GM12864 (cell line): ENCODE measurements at regions not wholly inside any gene's neighbourhood (a gene's known extent, or its start where the extent isn't known, plus 50 kb on each side); places are given as distances from the start of the nearest gene placed in this dataset.

Source experiments
- DNase-seq: peaks from one replicate; pipeline ENCODE4 v3.0.0-alpha.2; 2011; ENCODE audit warnings: low read depth
- H3K4me3 ChIP-seq: 2 replicates; pipeline ENCODE4 v1.5.1; 2011; ENCODE audit warnings: mild to moderate bottlenecking, low read depth, low read length, control low read depth
- TF ChIP-seq, protein P1 (sequence below): IDR thresholded peaks from 2 replicates; pipeline ENCODE4 v1.5.1; 2011; ENCODE audit warnings: low read depth, mild to moderate bottlenecking, moderate library complexity, low read length, control low read depth, inconsistent platforms; ENCODE audit errors: missing control alignments

DNA sequence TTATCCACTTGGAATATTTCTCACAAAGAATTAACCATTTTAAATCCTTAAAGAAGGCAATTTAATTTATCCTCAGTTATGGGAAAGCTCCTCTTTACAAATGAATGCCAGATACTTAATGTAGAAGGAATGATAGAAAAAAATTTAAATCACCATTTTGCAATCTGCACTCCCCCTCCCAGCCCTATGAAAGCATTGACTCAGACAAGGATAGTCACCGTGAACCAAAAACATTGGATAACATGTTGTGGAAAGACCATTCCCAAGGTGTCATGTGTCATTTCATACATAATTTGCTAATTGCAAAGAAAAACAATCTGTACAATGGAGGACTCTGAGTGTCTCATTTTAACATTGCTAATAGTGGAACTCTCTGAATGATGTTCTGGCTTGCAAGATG is 421.0 kb downstream of the TXNL1 start:
- TF ChIP-seq, protein P1, sequence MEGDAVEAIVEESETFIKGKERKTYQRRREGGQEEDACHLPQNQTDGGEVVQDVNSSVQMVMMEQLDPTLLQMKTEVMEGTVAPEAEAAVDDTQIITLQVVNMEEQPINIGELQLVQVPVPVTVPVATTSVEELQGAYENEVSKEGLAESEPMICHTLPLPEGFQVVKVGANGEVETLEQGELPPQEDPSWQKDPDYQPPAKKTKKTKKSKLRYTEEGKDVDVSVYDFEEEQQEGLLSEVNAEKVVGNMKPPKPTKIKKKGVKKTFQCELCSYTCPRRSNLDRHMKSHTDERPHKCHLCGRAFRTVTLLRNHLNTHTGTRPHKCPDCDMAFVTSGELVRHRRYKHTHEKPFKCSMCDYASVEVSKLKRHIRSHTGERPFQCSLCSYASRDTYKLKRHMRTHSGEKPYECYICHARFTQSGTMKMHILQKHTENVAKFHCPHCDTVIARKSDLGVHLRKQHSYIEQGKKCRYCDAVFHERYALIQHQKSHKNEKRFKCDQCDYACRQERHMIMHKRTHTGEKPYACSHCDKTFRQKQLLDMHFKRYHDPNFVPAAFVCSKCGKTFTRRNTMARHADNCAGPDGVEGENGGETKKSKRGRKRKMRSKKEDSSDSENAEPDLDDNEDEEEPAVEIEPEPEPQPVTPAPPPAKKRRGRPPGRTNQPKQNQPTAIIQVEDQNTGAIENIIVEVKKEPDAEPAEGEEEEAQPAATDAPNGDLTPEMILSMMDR: no peak
- no peak overlapping the region for H3K4me3 ChIP-seq
- DNase-seq: no peak

DNA sequence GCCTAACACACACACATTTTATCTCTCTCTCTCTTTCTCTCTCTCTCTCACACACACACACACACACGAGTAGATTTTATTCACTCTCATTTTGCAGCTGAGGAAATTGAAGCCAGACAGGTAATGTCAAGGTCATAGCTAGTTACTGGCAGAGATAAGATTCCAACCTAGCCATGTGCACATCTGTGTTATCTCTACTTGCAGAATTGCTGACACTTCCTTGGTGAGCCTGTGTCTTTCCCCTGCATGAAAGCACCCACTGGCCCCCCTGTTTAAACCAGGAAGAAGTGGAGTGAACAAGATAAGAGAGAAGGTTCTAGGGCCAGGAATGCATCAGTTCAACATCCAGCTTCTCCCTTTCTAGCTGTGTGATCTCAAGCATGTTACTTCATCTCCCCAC is 423.7 kb downstream of the TXNL1 start:
- H3K4me3 ChIP-seq: no peak overlapping the region
- TF ChIP-seq, protein P1: no peak
- DNase-seq: no peak

DNA sequence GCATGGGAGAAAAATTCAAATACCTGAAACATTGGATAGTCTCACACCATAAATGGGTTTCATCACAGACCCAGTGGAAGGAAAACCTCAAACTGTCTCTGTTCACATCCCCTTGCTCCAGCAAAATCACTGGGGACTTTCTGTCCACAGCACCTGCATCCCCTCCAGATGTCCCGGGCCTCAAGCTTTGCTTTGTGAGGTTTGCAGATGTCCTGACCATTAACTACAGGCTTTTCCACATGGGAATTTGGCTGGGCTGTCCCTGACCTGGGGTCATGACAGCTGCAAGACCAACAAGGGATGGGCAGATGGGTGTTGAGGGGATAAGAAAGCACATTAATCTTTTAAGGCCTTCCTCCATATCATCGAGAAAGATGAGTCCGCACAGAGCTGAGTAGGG is 427.9 kb downstream of the TXNL1 start:
- DNase-seq: no peak

DNA sequence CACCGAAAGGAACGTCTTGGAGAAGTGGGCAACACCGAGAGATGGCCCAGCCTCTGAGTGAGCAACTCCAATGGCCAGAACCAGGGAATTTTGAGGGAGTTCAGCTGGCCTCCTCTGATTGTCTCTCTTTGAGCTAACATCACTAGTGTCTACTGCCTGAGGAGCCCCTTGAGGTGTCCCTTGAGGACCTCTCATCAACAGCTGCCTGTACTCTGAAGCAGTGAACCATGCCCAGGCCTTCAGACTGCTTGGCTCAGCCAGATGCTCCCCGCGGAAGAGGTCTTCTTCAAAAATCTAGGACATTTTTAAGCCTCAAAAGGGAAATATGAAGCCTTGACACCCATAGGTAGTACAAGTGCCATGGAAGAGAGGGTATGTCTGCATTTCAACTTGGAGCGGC is 430.4 kb downstream of the TXNL1 start:
- no peak for DNase-seq
- TF ChIP-seq, protein P1: no peak
- H3K4me3 ChIP-seq: no peak overlapping the region

More for the DNA sequence above, 427.9 kb downstream of the TXNL1 start:
- TF ChIP-seq, protein P1: no peak
- H3K4me3 ChIP-seq: no peak overlapping the region

DNA sequence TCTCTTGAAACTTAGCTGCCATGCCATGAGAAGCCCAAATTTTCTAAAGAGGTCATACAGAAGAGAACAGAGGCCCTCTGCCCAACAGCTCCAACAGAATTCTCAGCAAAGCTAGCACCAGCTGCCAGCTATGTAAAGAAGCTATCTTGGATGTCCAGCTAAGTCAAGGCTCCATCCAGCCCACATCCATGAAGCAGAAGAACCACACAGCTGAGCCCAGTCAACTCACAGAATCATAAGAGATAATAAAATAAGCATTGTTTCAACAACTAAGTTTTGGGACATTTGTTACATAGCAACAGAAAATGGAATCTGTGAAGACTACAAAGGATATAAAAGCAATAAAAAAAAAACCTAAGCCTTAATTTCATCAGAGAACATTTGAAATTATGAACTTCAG is 434.3 kb downstream of the TXNL1 start:
- no peak for DNase-seq
- no peak overlapping the region for H3K4me3 ChIP-seq
- TF ChIP-seq, protein P1: no peak

DNA sequence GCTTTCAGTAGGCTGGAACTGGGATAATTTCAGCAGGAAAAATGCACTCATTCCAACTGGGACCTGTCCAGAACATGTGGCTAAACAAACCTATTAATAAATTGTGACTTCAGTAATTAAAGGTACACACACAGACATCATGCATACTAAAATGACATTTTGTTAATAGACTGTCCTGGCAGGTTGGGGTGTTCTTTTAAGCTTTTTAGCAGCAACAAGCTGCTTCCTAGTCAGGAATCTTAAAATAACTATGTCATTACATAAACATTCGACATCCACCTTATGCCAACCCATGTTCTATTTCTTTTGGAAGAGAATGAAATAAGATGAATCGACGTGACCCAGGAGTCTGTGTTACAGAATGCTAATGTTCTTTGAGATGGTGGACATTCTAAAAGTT is 435.7 kb downstream of the TXNL1 start:
- TF ChIP-seq, protein P1: no peak
- H3K4me3 ChIP-seq: no peak overlapping the region
- no peak for DNase-seq

DNA sequence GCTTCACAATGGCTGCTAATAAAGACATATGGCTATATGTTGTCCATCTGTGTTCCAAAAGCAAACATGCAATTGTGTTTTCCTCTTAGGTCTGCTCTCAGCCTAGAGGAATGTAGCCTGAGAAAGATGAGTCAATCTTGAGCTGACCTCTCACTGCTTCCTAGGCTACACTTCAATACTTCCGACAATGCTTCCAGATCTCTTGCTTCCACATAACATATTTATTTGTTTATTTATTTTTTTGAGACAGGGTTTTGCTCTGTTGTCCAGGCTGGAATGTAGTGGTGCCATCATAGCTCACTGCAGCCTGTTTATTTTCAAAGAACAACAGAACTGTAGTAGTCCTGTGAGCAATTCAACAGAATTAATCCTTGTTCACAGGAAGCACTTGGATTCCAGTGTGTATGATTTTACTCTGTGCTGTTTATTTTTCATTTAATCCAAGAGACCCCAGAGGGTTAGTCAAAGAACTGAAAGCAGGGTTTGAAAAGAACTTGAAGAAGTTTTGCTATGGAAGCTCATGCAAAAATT is 437.9 kb downstream of the TXNL1 start:
- H3K4me3 ChIP-seq: no peak overlapping the region
- TF ChIP-seq, protein P1: no peak
- no peak for DNase-seq
